GM12872 (cell line): ENCODE measurements at regions not wholly inside any gene's neighbourhood (a gene's known extent, or its start where the extent isn't known, plus 50 kb on each side); places are given as distances from the start of the nearest gene placed in this dataset.

ENCODE experiments used
- TF ChIP-seq, protein P1 (sequence below): IDR thresholded peaks from 3 replicates; pipeline ENCODE4 v1.5.1; 2011; ENCODE audit warnings: low read depth, mild to moderate bottlenecking, low read length, moderate library complexity; ENCODE audit not compliant: insufficient read depth

DNA sequence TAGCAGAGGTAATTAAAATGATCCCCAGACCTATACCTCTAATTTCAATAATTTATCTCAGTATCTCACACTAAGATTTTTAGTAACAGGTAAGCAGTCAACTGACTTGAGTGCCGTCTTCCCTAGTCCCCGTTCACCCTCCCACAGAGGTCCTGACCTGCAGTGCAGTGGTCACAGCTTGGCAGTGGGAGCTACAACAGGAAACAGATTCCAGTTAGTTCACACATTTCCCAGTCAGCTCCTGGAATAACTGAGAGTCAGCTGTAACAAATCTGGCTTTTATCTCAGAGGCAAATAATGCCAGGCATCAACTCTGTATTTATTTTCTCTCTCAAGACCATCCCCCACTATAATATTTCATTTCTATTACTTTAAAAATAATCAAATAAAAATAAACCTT, 308.2 kb downstream of the ATP23 start:
- TF ChIP-seq, protein P1, sequence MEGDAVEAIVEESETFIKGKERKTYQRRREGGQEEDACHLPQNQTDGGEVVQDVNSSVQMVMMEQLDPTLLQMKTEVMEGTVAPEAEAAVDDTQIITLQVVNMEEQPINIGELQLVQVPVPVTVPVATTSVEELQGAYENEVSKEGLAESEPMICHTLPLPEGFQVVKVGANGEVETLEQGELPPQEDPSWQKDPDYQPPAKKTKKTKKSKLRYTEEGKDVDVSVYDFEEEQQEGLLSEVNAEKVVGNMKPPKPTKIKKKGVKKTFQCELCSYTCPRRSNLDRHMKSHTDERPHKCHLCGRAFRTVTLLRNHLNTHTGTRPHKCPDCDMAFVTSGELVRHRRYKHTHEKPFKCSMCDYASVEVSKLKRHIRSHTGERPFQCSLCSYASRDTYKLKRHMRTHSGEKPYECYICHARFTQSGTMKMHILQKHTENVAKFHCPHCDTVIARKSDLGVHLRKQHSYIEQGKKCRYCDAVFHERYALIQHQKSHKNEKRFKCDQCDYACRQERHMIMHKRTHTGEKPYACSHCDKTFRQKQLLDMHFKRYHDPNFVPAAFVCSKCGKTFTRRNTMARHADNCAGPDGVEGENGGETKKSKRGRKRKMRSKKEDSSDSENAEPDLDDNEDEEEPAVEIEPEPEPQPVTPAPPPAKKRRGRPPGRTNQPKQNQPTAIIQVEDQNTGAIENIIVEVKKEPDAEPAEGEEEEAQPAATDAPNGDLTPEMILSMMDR = no peak

- TF ChIP-seq, protein P1 = no peak
Observed at GRCh38 chr12:58250077-58250476, 308.7 kb downstream of the ATP23 start.

DNA sequence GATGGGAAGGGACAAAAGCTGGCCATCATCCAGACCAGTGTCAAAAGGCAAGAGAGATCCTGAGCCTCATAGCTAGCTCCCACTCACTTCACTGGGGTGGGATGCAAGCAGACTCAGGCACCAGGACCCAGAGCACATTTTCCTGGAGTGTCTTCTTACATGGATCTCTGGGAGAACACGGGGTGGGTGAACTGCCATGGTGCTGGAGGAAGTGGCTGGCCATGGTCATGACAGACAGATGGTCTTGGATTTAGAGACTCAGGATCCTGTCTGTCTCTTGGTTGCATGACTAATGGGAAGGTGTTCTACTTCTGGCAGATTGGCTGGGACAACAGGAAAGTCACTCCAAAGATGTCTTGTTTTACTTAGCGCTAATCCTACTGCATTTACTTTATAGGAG, 311.5 kb downstream of the ATP23 start:
- TF ChIP-seq, protein P1 = no peak

DNA sequence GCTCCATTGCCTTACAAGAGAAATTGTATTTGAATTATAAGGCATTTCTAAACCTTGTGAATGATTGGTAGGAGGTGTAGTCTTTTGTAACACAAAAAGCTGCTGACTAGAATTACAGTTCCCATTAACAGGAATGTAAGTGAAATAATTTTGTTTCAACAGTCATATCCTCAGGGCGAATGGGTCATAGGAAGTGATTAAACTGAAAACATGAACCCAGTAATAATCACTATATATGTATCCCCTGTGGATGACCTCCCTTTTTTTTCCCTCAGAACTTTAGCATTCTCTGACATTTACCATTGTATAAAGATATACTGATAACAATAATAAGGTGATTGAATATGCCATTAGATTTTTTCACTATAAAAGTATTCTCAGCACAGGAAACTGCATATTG, 312.3 kb downstream of the ATP23 start:
- TF ChIP-seq, protein P1 = no peak

- TF ChIP-seq, protein P1 = no peak
Observed at GRCh38 chr12:58254463-58255100, 313.2 kb downstream of the ATP23 start.

DNA sequence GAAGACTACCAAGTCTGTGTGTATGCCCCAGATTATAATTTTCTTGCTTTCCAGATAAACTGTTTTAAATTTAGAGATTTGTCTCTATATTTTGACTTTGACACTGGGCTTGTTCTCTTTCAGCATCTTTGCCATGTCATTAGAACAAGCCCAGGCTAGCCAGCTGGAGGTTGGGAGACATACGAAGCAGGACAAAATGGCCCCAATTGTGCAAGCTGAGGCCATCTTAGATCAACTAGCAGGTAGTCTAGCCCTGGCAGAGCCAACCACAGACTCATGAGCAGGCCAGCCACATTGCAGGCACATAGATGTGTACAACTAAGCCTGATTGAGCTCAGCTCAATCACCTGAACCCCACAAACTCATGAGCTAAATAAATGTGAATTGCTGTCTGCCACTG, 321.4 kb downstream of the ATP23 start:
- TF ChIP-seq, protein P1 = no peak

- TF ChIP-seq, protein P1 = no peak
Observed at GRCh38 chr12:58263816-58264215, 322.4 kb downstream of the ATP23 start.
